Adrenal gland (tissue), 9 donors: ENCODE measurements at regions not wholly inside any gene's neighbourhood (a gene's known extent, or its start where the extent isn't known, plus 50 kb on each side); places are given as distances from the start of the nearest gene placed in this dataset.

Source experiments
- DNase-seq, 7 donors: peaks; one replicate each; pipeline ENCODE4 v3.0.0-alpha.2; 2019 to 2020
- H3K27ac ChIP-seq, 5 donors: fragments of 200-600 bp; sonication (generic) in 4 of 5; 1 replicate in 3 of 5; 2 replicates in 2 of 5; pipeline versions ENCODE4 v1.5.1 to v1.8.0; 2016 to 2020; ENCODE audit warnings: mild to moderate bottlenecking in 1 of 5
- H3K27me3 ChIP-seq: fragments of 200-600 bp; 2 replicates; pipeline ENCODE4 v1.8.0; 2021
- H3K36me3 ChIP-seq, 2 donors: fragments of 200-600 bp; replicated peaks in 1 of 2; 1 replicate in 1 of 2; 2 replicates in 1 of 2; pipeline versions ENCODE4 v1.5.1 to v1.8.0; 2018 to 2022
- H3K4me1 ChIP-seq, 2 donors: fragments of 200-600 bp; replicated peaks in 1 of 2; 1 replicate in 1 of 2; 2 replicates in 1 of 2; pipeline versions ENCODE4 v1.5.1 to v1.8.0; 2018 to 2021
- H3K4me3 ChIP-seq, 4 donors: fragments of 200-600 bp; sonication (generic) in 3 of 4; one replicate each; pipeline ENCODE4 v1.5.1; 2016 to 2018
- H3K9me3 ChIP-seq, 3 donors: fragments of 200-600 bp; sonication (generic) in 1 of 3; replicated peaks in 1 of 3; 1 replicate in 2 of 3; 2 replicates in 1 of 3; pipeline versions ENCODE4 v1.5.1 to v1.8.0; 2016 to 2021
- CTCF ChIP-seq, 6 experiments: fragments of 450-650 bp in 4 of 6; fragments of 200-600 bp in 2 of 6; sonication (generic) in 1 of 6; IDR thresholded peaks; 1 replicate in 5 of 6; 2 replicates in 1 of 6; pipeline versions ENCODE4 v1.5.1 to v1.8.0; 2016 to 2021; ENCODE audit warnings: antibody characterized with exemption in 6 of 6, mild to moderate bottlenecking in 2 of 6, moderate library complexity in 1 of 6
- POLR2A ChIP-seq, 2 donors: fragments of 450-650 bp; IDR thresholded peaks; one replicate each; pipeline ENCODE4 v1.6.1; 2017; ENCODE audit warnings: antibody characterized with exemption in 2 of 2, mild to moderate bottlenecking in 2 of 2, moderate library complexity in 1 of 2
- WGBS, 4 donors: extraction: QIAGEN DNeasy Blood & Tissue Kit in 2 of 4; methylation state at CpG; one replicate each; pipeline versions ENCODE4 v1.1.5 to v1.1.7; 2013 to 2017; 5-methylcytosine and 5-hydroxymethylcytosine counted together
- intact Hi-C, 2 donors: fragments of 100-400 bp; cut with DNase I; formaldehyde crosslinking; loops; one replicate each; pipeline versions ENCODE4 v1.14.1 to v1.15.0; 2022 to 2023
- donor health status: healthy with polysubstance abuse.
- donor health status: Bipolar disorder and iron deficiency.
- donor health status: DM: yes; HTN: yes; CAD: no.
- donor health status: DM: no; HTN: no; CAD: no.
- donor health status: DM: no; HTN: no; CAD: no.

DNA sequence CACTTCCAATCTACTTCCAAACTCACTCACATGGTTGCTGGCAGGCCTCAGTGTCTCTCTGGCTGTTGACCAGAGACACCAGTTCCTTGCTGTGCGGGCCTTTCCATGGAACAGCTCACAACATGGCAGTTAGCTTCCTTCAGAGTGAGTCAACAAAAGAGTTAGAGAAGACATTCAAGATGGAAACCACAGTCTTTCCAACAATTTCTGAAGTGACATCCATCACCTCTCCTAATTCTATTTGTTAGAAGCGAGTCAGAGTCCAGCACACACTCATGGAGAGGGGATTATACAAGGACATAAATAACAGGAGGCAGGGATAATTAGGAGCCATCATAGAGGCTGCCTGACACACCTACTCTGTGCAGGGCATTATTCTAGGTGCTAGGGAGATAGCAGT, 62.5 kb upstream of the TMEM164 start:
- Histone ChIP-seq H3K4me3 (no peak overlapping the region), H3K4me1 (no peaks in the 10 kb centered on the region), H3K27me3 (peaks cover 15% of the 10 kb centered on the region), H3K36me3 (no peaks in the 10 kb centered on the region), H3K27ac (no peak overlapping the region), H3K9me3 (no peaks in the 10 kb centered on the region)
- intact Hi-C loops: no loop called here
- no peak for DNase-seq
- TF ChIP-seq POLR2A (IDR thresholded peaks at IDR 0.05): no peak
- no peak for TF ChIP-seq CTCF (IDR thresholded peaks at IDR 0.05)
- 84 to 100% (median 91%) methylated on average over 2 of the region's 2 CpGs for WGBS, 4 donors

DNA sequence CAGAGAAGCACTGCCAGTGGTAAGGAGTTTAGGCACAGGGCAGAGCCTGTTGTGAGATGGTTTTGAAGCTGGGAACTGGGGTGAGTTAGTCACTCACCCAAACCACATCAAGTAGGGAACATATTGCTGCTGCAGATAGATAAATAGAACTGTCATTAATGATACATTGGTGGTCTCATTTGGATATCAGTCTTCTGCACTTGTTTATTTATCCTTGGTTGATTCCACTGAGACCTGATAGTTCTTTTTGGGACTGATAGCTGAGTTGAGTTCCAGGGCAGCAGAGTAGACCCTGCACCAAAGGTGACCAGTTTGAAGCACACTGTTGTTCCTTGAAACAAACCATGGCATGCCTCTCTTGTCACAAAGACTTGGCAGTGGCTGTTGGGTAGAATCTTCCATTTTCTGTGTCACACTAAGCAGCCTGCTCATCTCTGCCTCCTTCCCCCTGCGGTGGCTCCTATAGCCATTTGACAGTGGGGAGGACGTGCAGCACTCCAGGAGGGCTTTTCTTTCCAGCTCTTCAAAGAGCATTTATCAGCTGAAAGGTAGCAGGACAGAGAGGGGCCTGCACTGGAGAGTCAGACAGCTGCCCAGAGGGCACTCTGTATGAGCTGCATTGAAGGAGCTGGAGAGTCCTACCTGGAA, 59.7 kb upstream of the TMEM164 start:
- TF ChIP-seq POLR2A (IDR thresholded peaks at IDR 0.05) (no peak), CTCF (IDR thresholded peaks at IDR 0.05) (no peak)
- Histone ChIP-seq H3K4me3 (no peak overlapping the region), H3K4me1 (no peaks in the 10 kb centered on the region), H3K27ac (no peak overlapping the region), H3K36me3 (no peaks in the 10 kb centered on the region), H3K27me3 (peaks cover 24% of the 10 kb centered on the region), H3K9me3 (no peaks in the 10 kb centered on the region)
- intact Hi-C loops: no loop called here
- WGBS, 4 donors: 74 to 96% methylated on average over 2 of the region's 2 CpGs; no CpG with 5 or more reads in 2 of the 4 donors
- DNase-seq: no peak

DNA sequence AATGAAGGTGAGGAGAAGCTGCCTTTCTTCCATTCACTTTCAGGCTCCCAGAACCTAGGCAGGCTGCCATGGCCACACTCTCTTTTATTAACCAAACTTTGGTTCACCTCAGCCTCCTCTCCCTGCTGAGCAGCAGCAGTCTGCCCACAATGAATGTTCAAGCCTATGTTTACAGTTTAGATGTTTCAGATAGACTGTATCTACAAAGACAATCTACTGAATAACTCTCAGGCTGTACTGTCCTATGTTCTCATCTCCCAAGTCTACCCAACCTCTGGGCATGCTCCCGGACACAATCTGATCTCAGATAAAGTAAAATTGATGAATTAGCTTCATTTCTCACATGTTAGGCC, 59.2 kb upstream of the TMEM164 start:
- no peak for TF ChIP-seq CTCF (IDR thresholded peaks at IDR 0.05)
- TF ChIP-seq POLR2A (IDR thresholded peaks at IDR 0.05): no peak
- Histone ChIP-seq H3K27me3 (peaks cover 19% of the 10 kb centered on the region), H3K9me3 (no peaks in the 10 kb centered on the region), H3K36me3 (no peaks in the 10 kb centered on the region), H3K4me1 (no peaks in the 10 kb centered on the region), H3K27ac (no peak overlapping the region), H3K4me3 (no peak overlapping the region)
- no peak for DNase-seq
- WGBS, 4 donors: 73 to 86% (median 76%) methylated on average over 1 of the region's 1 CpG
- intact Hi-C loops: no loop called here

DNA sequence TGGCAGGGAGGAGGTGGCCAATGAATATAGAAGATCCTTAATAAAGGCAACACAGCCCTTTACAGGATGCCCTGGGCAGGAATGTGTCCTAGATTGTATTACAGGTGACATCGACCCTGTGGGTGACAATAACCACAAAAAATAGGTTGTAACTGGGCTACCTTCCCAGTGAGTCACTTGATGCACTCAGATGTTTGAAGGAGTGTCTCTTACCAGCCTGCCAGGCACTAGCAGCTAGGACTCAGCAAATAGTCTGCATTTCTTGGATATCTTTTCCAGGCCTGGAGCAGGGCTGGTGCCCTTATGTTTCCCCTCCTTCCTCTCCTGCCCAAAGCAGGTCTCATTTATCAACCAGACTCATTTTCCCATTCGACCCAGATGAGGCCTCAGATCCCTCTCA, 50.9 kb upstream of the TMEM164 start:
- no peaks in the 10 kb centered on the region for H3K36me3 ChIP-seq
- no peaks in the 10 kb centered on the region for H3K9me3 ChIP-seq
- DNase-seq: no peak
- H3K4me3 ChIP-seq: no peak overlapping the region
- WGBS, 4 donors: 46 to 56% (median 54%) methylated on average over 1 to 2 of the region's 2 CpGs
- H3K27me3 ChIP-seq: peaks cover 14% of the 10 kb centered on the region
- TF ChIP-seq POLR2A (IDR thresholded peaks at IDR 0.05) (no peak), CTCF (IDR thresholded peaks at IDR 0.05) (no peak)
- intact Hi-C loops: no loop called here
- no peaks in the 10 kb centered on the region for H3K4me1 ChIP-seq
- no peak overlapping the region for H3K27ac ChIP-seq
